Keratinocyte (primary cell): ENCODE measurements at regions not wholly inside any gene's neighbourhood (a gene's known extent, or its start where the extent isn't known, plus 50 kb on each side); places are given as distances from the start of the nearest gene placed in this dataset.

ENCODE experiments used
- CTCF ChIP-seq, 3 experiments: IDR thresholded peaks in 1 of 3; conservative IDR thresholded peaks in 1 of 3; optimal IDR thresholded peaks in 1 of 3; 2 replicates in 2 of 3; 3 replicates in 1 of 3; pipeline versions ENCODE3 to v1.5.1; 2011; ENCODE audit warnings: low read length in 3 of 3, mild to moderate bottlenecking in 3 of 3, moderate library complexity in 2 of 3, control low read depth in 1 of 3, inconsistent platforms in 1 of 3; ENCODE audit not compliant: insufficient read depth in 2 of 3; ENCODE audit errors: extremely low read depth in 1 of 3
- EZH2 ChIP-seq: IDR thresholded peaks from one replicate; pipeline ENCODE4 v1.6.1; 2012; ENCODE audit warnings: inconsistent platforms, mild to moderate bottlenecking, low read length, moderate library complexity

- TF ChIP-seq CTCF (optimal IDR thresholded peaks at IDR 0.05 in 1 of 3, IDR thresholded peaks at IDR 0.05 in 1 of 3, conservative IDR thresholded peaks at IDR 0.05 in 1 of 3; ENCODE audit: extremely low read depth in 1 of 3, insufficient read depth in 2 of 3, low read length in 3 of 3) (no peak), EZH2 (no peak)
Measured at GRCh38 chr2:195049372-195050031, 607.5 kb upstream of the SLC39A10 start.
